HG03159 (cell line): ENCODE measurements at regions not wholly inside any gene's neighbourhood (a gene's known extent, or its start where the extent isn't known, plus 50 kb on each side); places are given as distances from the start of the nearest gene placed in this dataset.

Experiments
- ATAC-seq: cut with Tn5 transposase; IDR thresholded peaks from one replicate; pipeline ENCODE4 v1.9.1; 2021; ENCODE audit warnings: mild to moderate bottlenecking, moderate library complexity; ENCODE audit not compliant: unreplicated experiment

GRCh38 chr11:112634995-112635737 is 326.1 kb upstream of the NCAM1 start:
- no peak for ATAC-seq

GRCh38 chr11:112637076-112637475 is 324.1 kb upstream of the NCAM1 start:
- no peak for ATAC-seq

- ATAC-seq: no peak
Observed at GRCh38 chr11:112637876-112638275, 323.3 kb upstream of the NCAM1 start.

- no peak for ATAC-seq
Observed at GRCh38 chr11:112639469-112639868, 321.8 kb upstream of the NCAM1 start.

- ATAC-seq: no peak
Observed at GRCh38 chr11:112643416-112643815, 317.8 kb upstream of the NCAM1 start.

GRCh38 chr11:112644410-112645131 is 316.6 kb upstream of the NCAM1 start:
- ATAC-seq: peak; percentile 79

GRCh38 chr11:112649856-112650255 is 311.4 kb upstream of the NCAM1 start:
- no peak for ATAC-seq

- ATAC-seq: no peak
Observed at GRCh38 chr11:112650527-112650926, 310.7 kb upstream of the NCAM1 start.

- no peak for ATAC-seq
Observed at GRCh38 chr11:112651386-112651785, 309.8 kb upstream of the NCAM1 start.

GRCh38 chr11:112652786-112653390 is 308.3 kb upstream of the NCAM1 start:
- ATAC-seq: no peak

GRCh38 chr11:112655371-112655770 is 305.8 kb upstream of the NCAM1 start:
- ATAC-seq: no peak

- no peak for ATAC-seq
Observed at GRCh38 chr11:112656772-112657428, 304.3 kb upstream of the NCAM1 start.

GRCh38 chr11:112658431-112658878 is 302.8 kb upstream of the NCAM1 start:
- no peak for ATAC-seq

GRCh38 chr11:112661146-112661545 is 300.1 kb upstream of the NCAM1 start:
- ATAC-seq: no peak

- no peak for ATAC-seq
Observed at GRCh38 chr11:112661571-112661970, 299.6 kb upstream of the NCAM1 start.

- no peak for ATAC-seq
Observed at GRCh38 chr11:112662554-112662953, 298.7 kb upstream of the NCAM1 start.

GRCh38 chr11:112663947-112664634 is 297.1 kb upstream of the NCAM1 start:
- no peak for ATAC-seq

- ATAC-seq: no peak
Observed at GRCh38 chr11:112665291-112665690, 295.9 kb upstream of the NCAM1 start.

GRCh38 chr11:112666253-112666652 is 295.0 kb upstream of the NCAM1 start:
- no peak for ATAC-seq

- ATAC-seq: no peak
Observed at GRCh38 chr11:112670806-112671570, 290.2 kb upstream of the NCAM1 start.
